Ammon's horn (tissue), 1 donor: ENCODE measurements at regions not wholly inside any gene's neighbourhood (a gene's known extent, or its start where the extent isn't known, plus 50 kb on each side); places are given as distances from the start of the nearest gene placed in this dataset.
"Not testable (repeated sequence)": the region's sequence is repeated elsewhere in the genome, so short reads cannot be mapped to it uniquely, and the experiment has no call there.

ENCODE experiments used
- DNase-seq: peaks from one replicate; pipeline ENCODE4 v3.0.0-alpha.2; 2016; ENCODE audit warnings: low spot score

- peak; percentile 73 for DNase-seq
Observed at GRCh38 chr15:77944002-77944867, 133.3 kb downstream of the TBC1D2B start.

GRCh38 chr15:77942611-77943211 is 134.8 kb downstream of the TBC1D2B start:
- DNase-seq: no peak

GRCh38 chr15:77941090-77941827 is 136.3 kb downstream of the TBC1D2B start:
- DNase-seq: not testable (repeated sequence)

- DNase-seq: no peak
Observed at GRCh38 chr15:77940381-77940947, 137.0 kb downstream of the TBC1D2B start.

- DNase-seq: no peak
Observed at GRCh38 chr15:77939851-77940250, 137.7 kb downstream of the TBC1D2B start.

GRCh38 chr15:77939026-77939425 is 138.5 kb downstream of the TBC1D2B start:
- not testable (repeated sequence) for DNase-seq

- not testable (repeated sequence) for DNase-seq
Observed at GRCh38 chr15:77938546-77938945, 139.0 kb downstream of the TBC1D2B start.

GRCh38 chr15:77936567-77936966 is 140.9 kb downstream of the TBC1D2B start:
- DNase-seq: not testable (repeated sequence)

GRCh38 chr15:77934516-77934915 is 143.0 kb downstream of the TBC1D2B start:
- DNase-seq: not testable (repeated sequence)

GRCh38 chr15:77930907-77931306 is 146.6 kb downstream of the TBC1D2B start:
- DNase-seq: not testable (repeated sequence)

- DNase-seq: not testable (repeated sequence)
Observed at GRCh38 chr15:77930490-77930889, 147.0 kb downstream of the TBC1D2B start.

GRCh38 chr15:77926789-77927188 is 150.7 kb downstream of the TBC1D2B start:
- not testable (repeated sequence) for DNase-seq

GRCh38 chr15:77926296-77926695 is 151.2 kb downstream of the TBC1D2B start:
- DNase-seq: not testable (repeated sequence)

GRCh38 chr15:77925101-77925500 is 152.4 kb downstream of the TBC1D2B start:
- DNase-seq: not testable (repeated sequence)

GRCh38 chr15:77921664-77922063 is 155.8 kb downstream of the TBC1D2B start:
- no peak for DNase-seq

GRCh38 chr15:77916966-77917635 is 160.4 kb downstream of the TBC1D2B start:
- not testable (repeated sequence) for DNase-seq

GRCh38 chr15:77915961-77916330 is 161.6 kb downstream of the TBC1D2B start:
- DNase-seq: not testable (repeated sequence)

GRCh38 chr15:77915261-77915960 is 162.1 kb downstream of the TBC1D2B start:
- no peak for DNase-seq

GRCh38 chr15:77914531-77914930 is 163.0 kb downstream of the TBC1D2B start:
- not testable (repeated sequence) for DNase-seq

- DNase-seq: peak; percentile 81
Observed at GRCh38 chr15:77910030-77910911, 167.2 kb downstream of the TBC1D2B start.
